Activated T-cell treated with anti-CD3 and anti-CD28 coated beads, Interleukin-2, amount 50 U/mL, for 48 hours (primary cell): ENCODE measurements at regions not wholly inside any gene's neighbourhood (a gene's known extent, or its start where the extent isn't known, plus 50 kb on each side); places are given as distances from the start of the nearest gene placed in this dataset.
A peak's percentile ranks its signal among the peaks of the same experiment; 100 is the strongest.

Experiments used
- DNase-seq, 2 experiments: peaks; one replicate each; pipeline ENCODE4 v3.0.0-alpha.2; 2020

DNA sequence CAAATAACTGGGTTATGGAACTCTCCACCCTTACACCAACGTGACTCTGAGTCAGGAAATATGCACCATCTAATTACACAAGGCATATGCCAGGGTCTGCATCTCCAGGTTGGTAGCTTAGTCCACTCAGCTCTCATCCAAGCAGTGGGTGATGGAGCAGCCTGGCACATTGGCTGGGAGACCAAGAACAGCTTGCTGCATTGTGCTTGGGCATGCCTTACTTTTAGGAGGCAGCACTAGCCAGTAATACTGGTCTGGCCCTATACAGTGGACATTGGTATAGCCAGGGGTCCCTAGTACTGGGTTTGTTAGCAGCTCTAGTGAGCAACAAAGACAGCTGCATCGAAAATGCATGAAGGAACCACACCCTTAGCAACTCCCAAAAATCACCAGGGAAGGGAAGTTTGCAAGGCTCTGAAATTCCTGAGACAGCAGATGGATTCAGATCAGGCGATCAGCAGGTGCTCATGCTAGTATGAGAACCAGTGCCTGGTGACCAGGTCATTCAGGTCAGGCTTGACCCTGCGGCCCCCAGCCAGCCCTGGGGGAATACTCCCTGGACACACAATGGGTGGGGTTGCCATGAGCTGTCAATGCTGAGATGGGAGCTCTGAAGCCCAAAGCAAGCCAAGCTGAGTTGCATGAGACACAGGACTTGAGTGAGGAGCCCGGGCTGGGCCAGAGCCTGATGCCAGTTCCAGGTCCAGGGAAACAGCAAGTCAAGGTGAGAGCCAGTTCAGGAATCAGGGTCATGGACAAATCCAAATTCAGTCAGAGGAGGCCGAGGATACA is 217.9 kb upstream of the ZMIZ1 start:
- DNase-seq: no peak

- DNase-seq: no peak
Observed at GRCh38 chr10:78851647-78852046, 217.1 kb upstream of the ZMIZ1 start.

GRCh38 chr10:78852466-78853240 is 216.1 kb upstream of the ZMIZ1 start:
- peak; percentile 25 to 33 for DNase-seq

- DNase-seq: no peak
Observed at GRCh38 chr10:78853864-78854263, 214.9 kb upstream of the ZMIZ1 start.

- no peak for DNase-seq
Observed at GRCh38 chr10:78856421-78856820, 212.3 kb upstream of the ZMIZ1 start.

DNA sequence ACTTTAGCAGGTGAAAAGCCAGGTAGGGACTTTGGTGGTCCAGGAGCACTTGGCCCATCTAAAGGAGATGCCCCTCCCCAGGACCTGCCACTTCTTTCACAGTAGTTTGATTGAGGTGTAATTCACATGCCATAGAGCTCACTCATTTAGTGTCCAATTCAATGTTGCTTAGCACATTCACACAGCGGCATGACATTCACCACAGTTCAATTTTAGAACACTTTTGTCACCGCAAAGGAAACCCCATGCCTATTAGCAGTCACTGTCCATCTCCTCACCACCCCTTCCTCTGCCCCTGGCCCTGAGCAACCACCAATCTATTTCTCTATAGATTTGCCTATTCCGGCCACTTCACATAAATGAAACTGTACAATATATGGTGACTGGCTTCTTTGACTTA is 211.6 kb upstream of the ZMIZ1 start:
- DNase-seq: no peak

GRCh38 chr10:78859266-78859665 is 209.5 kb upstream of the ZMIZ1 start:
- DNase-seq: no peak

GRCh38 chr10:78859769-78860168 is 209.0 kb upstream of the ZMIZ1 start:
- DNase-seq: no peak

- DNase-seq: no peak
Observed at GRCh38 chr10:78860260-78860914, 208.4 kb upstream of the ZMIZ1 start.

GRCh38 chr10:78861529-78862327 is 207.0 kb upstream of the ZMIZ1 start:
- no peak for DNase-seq

DNA sequence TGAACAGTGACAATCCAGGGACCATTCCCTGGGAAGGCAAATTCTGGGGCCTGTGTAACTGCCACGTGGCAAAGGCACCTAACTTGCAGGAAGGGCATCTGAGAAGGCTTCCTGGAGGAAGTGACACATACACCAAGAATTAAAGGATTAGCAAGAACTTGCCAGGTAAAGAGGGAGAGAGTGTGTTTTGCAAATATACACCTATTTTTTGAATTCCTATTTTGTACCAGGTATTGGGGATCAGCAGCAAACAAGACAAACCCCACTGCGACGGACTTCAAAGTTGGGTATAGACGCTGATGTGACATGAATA is 206.5 kb upstream of the ZMIZ1 start:
- DNase-seq: no peak

- DNase-seq: no peak
Observed at GRCh38 chr10:78863140-78863905, 205.4 kb upstream of the ZMIZ1 start.

DNA sequence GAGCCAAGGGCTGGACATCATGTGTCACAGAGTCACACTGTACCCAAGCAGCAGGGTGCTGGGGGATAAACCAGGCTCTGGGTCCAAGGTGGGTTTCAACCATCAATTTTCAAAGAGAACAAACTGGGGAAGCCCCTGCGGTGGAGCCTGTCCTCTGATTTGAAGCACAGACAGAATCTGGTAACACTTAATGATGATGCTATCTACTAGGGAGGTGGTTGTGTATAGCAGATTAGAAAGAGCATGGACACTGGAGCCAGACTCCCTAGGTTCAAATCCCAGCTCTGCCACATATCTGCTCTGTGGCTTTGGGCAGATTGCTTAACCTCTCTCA is 204.9 kb upstream of the ZMIZ1 start:
- DNase-seq: no peak

DNA sequence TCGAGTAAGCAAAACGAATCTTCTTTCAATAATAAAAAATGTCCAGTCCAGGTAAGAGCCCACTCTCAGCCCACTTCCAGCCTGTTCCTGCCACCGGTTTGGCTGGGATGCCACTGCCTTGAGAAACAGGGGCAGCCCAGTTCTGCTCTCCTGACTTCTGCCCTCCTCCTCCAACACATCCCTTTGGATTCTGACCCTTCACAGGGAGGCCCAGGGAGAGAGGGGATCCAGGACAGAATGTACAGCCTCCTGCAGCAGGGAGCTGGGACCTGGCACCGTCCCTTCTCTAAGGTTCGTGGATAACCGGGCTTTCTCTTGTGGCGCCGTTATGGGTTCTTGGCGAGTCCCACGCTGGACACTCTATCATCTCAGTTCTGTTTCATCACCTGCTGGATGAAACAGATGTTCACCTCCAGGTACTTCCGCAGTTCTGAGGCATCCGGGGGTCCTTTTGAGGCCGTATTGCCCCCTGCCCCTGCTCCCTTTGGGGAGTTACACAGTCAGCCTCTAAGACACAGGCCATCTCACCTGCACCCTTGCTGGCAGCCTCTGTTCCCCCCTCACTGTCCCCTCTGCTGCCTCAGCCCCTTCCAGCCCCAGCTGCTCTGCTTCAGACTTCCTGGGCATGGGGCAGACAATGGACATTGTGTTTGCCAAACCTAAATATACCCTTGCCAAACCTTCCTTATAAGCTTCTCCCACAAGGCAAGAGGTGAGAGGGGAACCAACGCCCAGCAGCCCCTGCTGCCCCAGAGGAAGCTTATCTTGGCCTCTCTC is 203.8 kb upstream of the ZMIZ1 start:
- no peak for DNase-seq

- no peak for DNase-seq
Observed at GRCh38 chr10:78865538-78865875, 203.3 kb upstream of the ZMIZ1 start.

DNA sequence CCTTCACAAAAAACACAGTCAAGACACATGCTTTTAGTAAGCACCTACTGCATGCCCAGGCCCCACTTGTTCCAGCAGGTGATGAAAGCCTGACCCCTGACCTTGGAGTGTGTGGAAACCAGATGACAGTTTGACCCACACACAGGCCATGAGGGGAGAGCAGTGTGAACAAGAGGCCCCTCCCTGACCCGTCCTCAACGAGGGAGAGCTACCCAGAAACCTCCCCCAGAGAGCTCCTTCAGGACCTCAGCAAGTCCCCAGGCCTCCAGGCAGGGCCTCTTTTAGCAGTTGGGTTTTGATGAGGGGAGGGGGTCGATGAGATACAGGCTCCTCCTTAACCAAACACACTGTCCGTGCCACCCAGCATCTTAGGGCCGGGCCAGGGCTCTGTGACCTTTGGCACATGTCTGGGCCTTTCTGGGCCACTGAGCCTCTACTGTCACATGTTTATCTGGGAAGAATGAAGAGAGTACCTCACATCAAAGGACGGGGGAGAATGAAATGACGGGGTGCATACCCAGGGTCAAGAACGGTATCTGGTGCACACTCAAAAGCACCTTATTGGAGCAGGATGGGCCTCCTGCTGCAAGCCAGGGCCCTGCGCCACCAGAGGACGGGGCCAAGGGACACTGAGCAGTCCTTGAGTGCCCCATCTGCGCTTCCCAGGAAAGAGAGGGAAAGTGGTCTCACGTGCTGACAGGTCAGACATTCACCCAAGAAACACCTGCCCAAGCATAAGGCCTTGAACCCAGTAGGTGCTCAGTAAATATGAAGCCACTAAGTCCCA is 202.6 kb upstream of the ZMIZ1 start:
- DNase-seq: no peak

GRCh38 chr10:78866731-78867554 is 201.8 kb upstream of the ZMIZ1 start:
- no peak for DNase-seq

DNA sequence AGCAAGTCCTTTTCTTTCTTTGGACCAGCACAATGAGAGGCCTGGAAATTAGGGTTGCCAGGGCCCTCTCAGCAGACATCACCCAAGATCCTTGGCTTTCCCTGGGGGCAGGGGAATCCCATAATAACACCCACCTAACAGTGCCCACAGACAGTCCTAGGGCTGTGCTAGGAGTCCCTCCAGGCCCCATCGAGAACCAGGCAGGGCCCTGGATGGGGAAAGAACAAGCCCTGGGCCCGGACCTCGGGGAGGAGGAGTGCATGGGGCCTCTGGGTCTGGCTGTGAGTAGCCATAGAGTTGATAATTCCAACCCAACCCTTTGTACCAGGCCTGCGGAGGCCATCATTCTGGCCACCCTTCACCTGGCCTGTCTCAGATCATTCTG is 201.2 kb upstream of the ZMIZ1 start:
- DNase-seq: no peak

GRCh38 chr10:78868048-78868447 is 200.7 kb upstream of the ZMIZ1 start:
- no peak for DNase-seq

DNA sequence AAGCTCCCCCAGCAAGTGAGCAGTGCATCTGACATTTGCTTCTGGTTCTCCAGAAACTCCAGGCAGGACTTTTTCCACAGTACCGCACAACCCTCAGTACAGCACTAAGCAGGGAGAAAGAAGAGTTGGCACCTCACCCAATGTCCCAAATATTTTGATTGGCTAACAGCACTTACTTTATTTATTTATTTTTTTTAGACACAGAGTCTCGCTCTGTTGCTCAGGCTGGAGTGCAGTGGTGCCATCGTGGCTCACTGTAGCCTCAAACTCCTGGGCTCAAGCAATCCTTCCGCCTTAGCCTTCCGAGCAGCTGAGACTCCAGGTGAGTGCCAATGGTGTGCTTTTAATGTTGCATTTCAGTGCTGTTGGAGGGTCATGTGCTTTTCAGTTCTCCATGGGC is 200.3 kb upstream of the ZMIZ1 start:
- DNase-seq: no peak
